MM.1S (cell line): ENCODE measurements at regions not wholly inside any gene's neighbourhood (a gene's known extent, or its start where the extent isn't known, plus 50 kb on each side); places are given as distances from the start of the nearest gene placed in this dataset.

Experiments used
- DNase-seq: peaks from one replicate; pipeline ENCODE4 v3.0.0-alpha.2; 2015
- H2AFZ ChIP-seq: fragments of 300-600 bp; sonication (generic); 2 replicates; pipeline ENCODE4 v1.6.0; 2016; ENCODE audit warnings: antibody characterized with exemption, low read length
- H3F3A ChIP-seq: fragments of 300-600 bp; sonication (generic); 2 replicates; pipeline ENCODE4 v1.6.1; 2016; ENCODE audit warnings: mild to moderate bottlenecking, antibody characterized with exemption, low read length, moderate library complexity, mixed read lengths; ENCODE audit not compliant: insufficient read depth
- H3K27ac ChIP-seq: fragments of 300-600 bp; sonication (generic); 2 replicates; pipeline ENCODE4 v1.5.1; 2016; ENCODE audit warnings: mild to moderate bottlenecking, low read length
- H3K27me3 ChIP-seq: fragments of 300-600 bp; sonication (generic); replicated peaks from 2 replicates; pipeline ENCODE4 v1.6.0; 2016; ENCODE audit warnings: low read length; ENCODE audit not compliant: insufficient read depth
- H3K36me3 ChIP-seq: fragments of 300-600 bp; sonication (generic); replicated peaks from 2 replicates; pipeline ENCODE4 v1.6.1; 2016; ENCODE audit warnings: mild to moderate bottlenecking, low read length, mixed read lengths; ENCODE audit not compliant: insufficient read depth
- H3K4me1 ChIP-seq: fragments of 300-600 bp; sonication (generic); 2 replicates; pipeline ENCODE4 v1.6.1; 2016; ENCODE audit warnings: low read length, mixed read lengths
- H3K4me2 ChIP-seq: fragments of 300-600 bp; sonication (generic); 2 replicates; pipeline ENCODE4 v1.6.0; 2016; ENCODE audit warnings: low read depth, low read length
- H3K4me3 ChIP-seq: fragments of 300-600 bp; sonication (generic); 2 replicates; pipeline ENCODE4 v1.5.1; 2016; ENCODE audit warnings: low read length, mixed read lengths
- H3K79me2 ChIP-seq: fragments of 300-600 bp; sonication (generic); 2 replicates; pipeline ENCODE4 v1.6.1; 2016; ENCODE audit warnings: mixed run types, low read length, mixed read lengths
- H3K9ac ChIP-seq: fragments of 300-600 bp; sonication (generic); 2 replicates; pipeline ENCODE4 v1.6.1; 2016; ENCODE audit warnings: low read length, mixed read lengths
- H3K9me2 ChIP-seq: fragments of 300-600 bp; sonication (generic); replicated peaks from 2 replicates; pipeline ENCODE4 v1.6.1; 2016; ENCODE audit warnings: mild to moderate bottlenecking, low read length, mixed read lengths; ENCODE audit not compliant: insufficient read depth
- H3K9me3 ChIP-seq: fragments of 300-600 bp; sonication (generic); replicated peaks from 2 replicates; pipeline ENCODE4 v1.6.1; 2016; ENCODE audit warnings: mild to moderate bottlenecking, low read length, mixed read lengths; ENCODE audit not compliant: insufficient read depth
- H4K20me1 ChIP-seq: fragments of 300-600 bp; sonication (generic); 2 replicates; pipeline ENCODE4 v1.6.1; 2016; ENCODE audit warnings: mild to moderate bottlenecking, low read length, moderate library complexity, mixed read lengths; ENCODE audit not compliant: insufficient read depth
- CTCF ChIP-seq: fragments of 300-600 bp; sonication (generic); IDR thresholded peaks from 2 replicates; pipeline ENCODE4 v1.5.1; 2016; ENCODE audit warnings: antibody characterized with exemption, low read length, mixed read lengths
- EZH2 ChIP-seq: fragments of 300-600 bp; sonication (generic); optimal IDR thresholded peaks from 2 replicates; pipeline ENCODE3; 2017; ENCODE audit warnings: low read depth, mild to moderate bottlenecking, antibody characterized with exemption, low read length, mixed read lengths
- EZH2phosphoT487 ChIP-seq: fragments of 300-600 bp; sonication (generic); IDR thresholded peaks from 2 replicates; pipeline ENCODE4 v1.6.1; 2018; ENCODE audit warnings: antibody characterized with exemption, low read length

- Histone ChIP-seq H3K36me3 (no peaks in the 10 kb centered on the region), H3K4me1 (no peaks in the 10 kb centered on the region), H3K79me2 (no peaks in the 10 kb centered on the region), H3K4me2 (no peak overlapping the region), H4K20me1 (no peaks in the 10 kb centered on the region), H3K4me3 (no peak overlapping the region), H3K27ac (no peak overlapping the region), H3K9me2 (no peaks in the 10 kb centered on the region), H3K27me3 (no peaks in the 10 kb centered on the region), H3F3A (no peaks in the 10 kb centered on the region), H2AFZ (no peak overlapping the region), H3K9me3 (no peaks in the 10 kb centered on the region), H3K9ac (no peak overlapping the region)
- TF ChIP-seq EZH2 = no peak
- no peak for DNase-seq
These were observed 606.6 kb upstream of the SYT4 start for GRCh38 chr18:43883886-43884285.

GRCh38 chr18:43886341-43886740, 609.1 kb upstream of the SYT4 start:
- Histone ChIP-seq H4K20me1 (no peaks in the 10 kb centered on the region), H3K4me2 (no peak overlapping the region), H3K9me3 (no peaks in the 10 kb centered on the region), H3K79me2 (no peaks in the 10 kb centered on the region), H3K36me3 (no peaks in the 10 kb centered on the region), H3K9ac (no peak overlapping the region), H3K27me3 (no peaks in the 10 kb centered on the region), H3K4me1 (no peaks in the 10 kb centered on the region), H3K9me2 (no peaks in the 10 kb centered on the region), H3K4me3 (no peak overlapping the region), H3F3A (no peaks in the 10 kb centered on the region), H3K27ac (no peak overlapping the region), H2AFZ (no peak overlapping the region)
- no peak for TF ChIP-seq EZH2phosphoT487
- DNase-seq = no peak

- Histone ChIP-seq H3K4me3 (no peak overlapping the region), H3K36me3 (no peaks in the 10 kb centered on the region), H3K27me3 (no peaks in the 10 kb centered on the region), H4K20me1 (no peaks in the 10 kb centered on the region), H3F3A (no peaks in the 10 kb centered on the region), H2AFZ (no peak overlapping the region), H3K9me2 (no peaks in the 10 kb centered on the region), H3K27ac (no peak overlapping the region), H3K4me1 (no peaks in the 10 kb centered on the region), H3K9me3 (no peaks in the 10 kb centered on the region), H3K4me2 (no peak overlapping the region), H3K79me2 (no peaks in the 10 kb centered on the region), H3K9ac (no peak overlapping the region)
- no peak for TF ChIP-seq EZH2
- TF ChIP-seq CTCF = no peak
- TF ChIP-seq EZH2phosphoT487 = no peak
- no peak for DNase-seq
These were observed 610.2 kb upstream of the SYT4 start for GRCh38 chr18:43887491-43887890.

GRCh38 chr18:43888598-43888997, 611.3 kb upstream of the SYT4 start:
- no peak overlapping the region for H3K4me3 ChIP-seq
- H3K9ac ChIP-seq = no peak overlapping the region
- H3K27ac ChIP-seq = no peak overlapping the region
- no peaks in the 10 kb centered on the region for H3K36me3 ChIP-seq
- no peaks in the 10 kb centered on the region for H3K79me2 ChIP-seq
- H3K4me2 ChIP-seq = no peak overlapping the region
- H2AFZ ChIP-seq = no peak overlapping the region
- H3F3A ChIP-seq = no peaks in the 10 kb centered on the region
- TF ChIP-seq CTCF (no peak), EZH2phosphoT487 (no peak), EZH2 (no peak)
- no peaks in the 10 kb centered on the region for H3K27me3 ChIP-seq
- H4K20me1 ChIP-seq = no peaks in the 10 kb centered on the region
- DNase-seq = no peak
- no peaks in the 10 kb centered on the region for H3K9me2 ChIP-seq
- H3K9me3 ChIP-seq = no peaks in the 10 kb centered on the region
- H3K4me1 ChIP-seq = no peaks in the 10 kb centered on the region
